MCF 10A (cell line): ENCODE measurements at regions not wholly inside any gene's neighbourhood (a gene's known extent, or its start where the extent isn't known, plus 50 kb on each side); places are given as distances from the start of the nearest gene placed in this dataset.
A peak's percentile ranks its signal among the peaks of the same experiment; 100 is the strongest.

Source experiments
- BruUV-seq: library from RNA; stranded (reverse); fragments of 400-500 nt; replicated peaks from 2 replicates; lab custom pipeline; 2021; lab: Mats Ljungman, UMichigan
- CTCF ChIA-PET: fragments of 300-600 bp; sonication (Branson Sonifier 250); formaldehyde crosslinking; extraction: SDS; loops from one replicate; lab custom pipeline; 2021; ENCODE audit warnings: antibody characterized with exemption, inconsistent platforms; lab: Yijun Ruan, JAX
- POLR2A ChIA-PET: fragments of 300-600, 350-650 bp; sonication (Branson Sonifier 250); formaldehyde crosslinking; extraction: SDS; loops from one replicate; lab custom pipeline; 2020; ENCODE audit warnings: antibody characterized with exemption, inconsistent platforms; lab: Yijun Ruan, JAX
- DNase-seq: peaks from one replicate; pipeline ENCODE4 v3.0.0-alpha.2; 2018; ENCODE audit not compliant: unreplicated experiment
- H3K27ac Mint-ChIP-seq: one replicate; pipeline ENCODE4 v1.8.0; 2022; ENCODE audit warnings: mild to moderate bottlenecking, low read depth, mixed read lengths; ENCODE audit not compliant: unreplicated experiment
- H3K27me3 Mint-ChIP-seq: one replicate; pipeline ENCODE4 v1.8.0; 2022; ENCODE audit warnings: mixed read lengths; ENCODE audit not compliant: insufficient read depth, unreplicated experiment
- H3K36me3 Mint-ChIP-seq: one replicate; pipeline ENCODE4 v1.8.0; 2022; ENCODE audit warnings: mild to moderate bottlenecking, moderate library complexity, mixed read lengths; ENCODE audit not compliant: insufficient read depth, unreplicated experiment
- H3K4me1 Mint-ChIP-seq: one replicate; pipeline ENCODE4 v1.8.0; 2022; ENCODE audit warnings: mixed read lengths; ENCODE audit not compliant: insufficient read depth, unreplicated experiment
- H3K4me3 Mint-ChIP-seq: one replicate; pipeline ENCODE4 v1.8.0; 2022; ENCODE audit warnings: mild to moderate bottlenecking, moderate library complexity, mixed read lengths; ENCODE audit not compliant: unreplicated experiment
- H3K9me3 Mint-ChIP-seq: one replicate; pipeline ENCODE4 v1.8.0; 2022; ENCODE audit warnings: mixed read lengths; ENCODE audit not compliant: unreplicated experiment
- intact Hi-C: fragments of 100-400 bp; cut with micrococcal nuclease; formaldehyde crosslinking; loops from 2 replicates; pipeline ENCODE4 v1.14.1; 2022
- TF ChIP-seq, protein P1 (sequence below): fragments of 200-600 bp; IDR thresholded peaks from one replicate; pipeline ENCODE4 v1.8.0; 2022; ENCODE audit warnings: antibody characterized with exemption, mild to moderate bottlenecking; ENCODE audit not compliant: unreplicated experiment

DNA sequence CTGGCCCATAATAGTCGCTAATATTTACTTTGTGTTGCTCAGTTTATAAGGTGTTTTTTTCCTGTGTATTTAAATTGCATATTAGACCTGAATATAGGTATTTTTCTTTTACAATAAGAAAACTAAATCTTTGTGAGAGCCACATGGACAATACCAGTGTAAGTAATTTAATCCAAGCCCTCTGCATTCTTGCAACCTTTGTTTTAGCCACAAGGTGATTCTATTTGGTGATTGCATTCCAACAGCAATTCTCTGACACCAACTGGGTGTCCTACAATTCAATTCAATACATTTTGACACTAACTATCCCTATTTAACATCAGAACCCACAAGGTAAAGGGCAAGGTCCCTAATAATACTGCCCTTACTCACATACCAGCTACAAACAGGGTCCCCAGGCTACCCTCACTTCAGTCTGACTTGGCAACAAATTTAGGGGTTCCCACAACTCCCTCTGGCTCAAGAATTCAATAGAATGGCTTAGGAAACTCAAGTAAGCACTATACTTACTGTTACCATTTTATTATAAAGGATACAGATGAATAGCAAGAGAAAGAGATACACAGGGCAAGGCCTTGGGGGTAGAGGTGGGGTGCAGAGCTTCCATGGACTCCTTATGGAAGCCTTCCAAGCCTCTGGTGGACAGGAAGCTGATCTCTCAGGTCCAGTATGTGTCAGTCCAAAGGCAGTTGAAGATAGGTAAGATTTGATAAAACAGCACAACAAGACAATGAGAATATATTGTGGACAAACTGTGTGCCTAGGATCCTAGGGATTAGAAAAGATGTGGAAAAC lies 169.3 kb downstream of the CD83 start:
- H3K27ac Mint-ChIP-seq, result peak overlapping the region; percentile 44
- H3K36me3 Mint-ChIP-seq, result no peaks in the 10 kb centered on the region
- TF ChIP-seq, protein P1, sequence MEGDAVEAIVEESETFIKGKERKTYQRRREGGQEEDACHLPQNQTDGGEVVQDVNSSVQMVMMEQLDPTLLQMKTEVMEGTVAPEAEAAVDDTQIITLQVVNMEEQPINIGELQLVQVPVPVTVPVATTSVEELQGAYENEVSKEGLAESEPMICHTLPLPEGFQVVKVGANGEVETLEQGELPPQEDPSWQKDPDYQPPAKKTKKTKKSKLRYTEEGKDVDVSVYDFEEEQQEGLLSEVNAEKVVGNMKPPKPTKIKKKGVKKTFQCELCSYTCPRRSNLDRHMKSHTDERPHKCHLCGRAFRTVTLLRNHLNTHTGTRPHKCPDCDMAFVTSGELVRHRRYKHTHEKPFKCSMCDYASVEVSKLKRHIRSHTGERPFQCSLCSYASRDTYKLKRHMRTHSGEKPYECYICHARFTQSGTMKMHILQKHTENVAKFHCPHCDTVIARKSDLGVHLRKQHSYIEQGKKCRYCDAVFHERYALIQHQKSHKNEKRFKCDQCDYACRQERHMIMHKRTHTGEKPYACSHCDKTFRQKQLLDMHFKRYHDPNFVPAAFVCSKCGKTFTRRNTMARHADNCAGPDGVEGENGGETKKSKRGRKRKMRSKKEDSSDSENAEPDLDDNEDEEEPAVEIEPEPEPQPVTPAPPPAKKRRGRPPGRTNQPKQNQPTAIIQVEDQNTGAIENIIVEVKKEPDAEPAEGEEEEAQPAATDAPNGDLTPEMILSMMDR, result no peak
- POLR2A ChIA-PET, result no interaction called here
- no TSS peak for BruUV-seq
- H3K4me3 Mint-ChIP-seq, result no peak overlapping the region
- intact Hi-C loops, result no loop called here
- H3K4me1 Mint-ChIP-seq, result peaks cover 19% of the 10 kb centered on the region
- no peaks in the 10 kb centered on the region for H3K27me3 Mint-ChIP-seq
- DNase-seq, result no peak
- no peaks in the 10 kb centered on the region for H3K9me3 Mint-ChIP-seq
- CTCF ChIA-PET, result interaction anchor here (0.5 kb wide), 1 partner anchor 375 kb away, joined by 3 read pairs; no protein-coding TSS in a partner anchor

- TF ChIP-seq, protein P1, result no peak
- intact Hi-C loops, result no loop called here
- CTCF ChIA-PET, result interaction anchor here (0.5 kb wide), 1 partner anchor 376 kb away, joined by 3 read pairs; no protein-coding TSS in a partner anchor
- POLR2A ChIA-PET, result no interaction called here
- Mint-ChIP-seq H3K36me3 (no peaks in the 10 kb centered on the region), H3K27me3 (no peaks in the 10 kb centered on the region), H3K4me1 (peaks cover 19% of the 10 kb centered on the region), H3K4me3 (no peak overlapping the region), H3K27ac (no peak overlapping the region), H3K9me3 (no peaks in the 10 kb centered on the region)
- DNase-seq, result no peak
- BruUV-seq, result no TSS peak
Observed at GRCh38 chr6:14287707-14288106, 170.1 kb downstream of the CD83 start.

DNA sequence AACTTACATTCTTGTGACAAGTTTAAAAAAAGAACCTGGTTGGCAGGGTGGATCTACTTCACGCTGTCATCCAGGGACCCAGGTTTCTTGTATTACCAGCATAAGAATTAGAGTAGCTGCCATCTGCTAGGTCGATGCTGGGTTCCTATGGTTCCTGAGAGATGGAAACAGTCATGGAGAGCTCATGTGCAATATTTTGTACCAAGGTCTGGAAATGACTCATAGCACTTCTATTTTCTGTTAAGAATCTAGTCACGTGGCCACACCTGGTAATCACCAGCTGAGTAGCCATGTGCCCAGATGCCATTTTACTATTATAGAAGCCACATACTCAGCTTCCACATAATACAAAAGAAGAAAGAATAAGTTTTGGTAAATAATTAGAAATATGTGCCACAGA lies 171.3 kb downstream of the CD83 start:
- H3K4me1 Mint-ChIP-seq, result peaks cover 19% of the 10 kb centered on the region
- intact Hi-C loops, result no loop called here
- H3K27me3 Mint-ChIP-seq, result no peaks in the 10 kb centered on the region
- BruUV-seq, result no TSS peak
- no peak overlapping the region for H3K4me3 Mint-ChIP-seq
- no peaks in the 10 kb centered on the region for H3K9me3 Mint-ChIP-seq
- POLR2A ChIA-PET, result no interaction called here
- CTCF ChIA-PET, result interaction anchor here (0.6 kb wide), 1 partner anchor 895 kb away, joined by 3 read pairs; no protein-coding TSS in a partner anchor
- no peak overlapping the region for H3K27ac Mint-ChIP-seq
- peak; percentile 37 for DNase-seq
- TF ChIP-seq, protein P1, result no peak
- H3K36me3 Mint-ChIP-seq, result no peaks in the 10 kb centered on the region

- ChIA-PET POLR2A (interaction anchor here (0.6 kb wide), 1 partner anchor 19 kb away, joined by 3 read pairs; no protein-coding TSS in a partner anchor), CTCF (interaction anchor here (0.6 kb wide), 1 partner anchor 779 kb away, joined by 3 read pairs; no protein-coding TSS in a partner anchor)
- Mint-ChIP-seq H3K36me3 (no peaks in the 10 kb centered on the region), H3K9me3 (no peaks in the 10 kb centered on the region), H3K4me3 (no peak overlapping the region), H3K27ac (no peak overlapping the region), H3K27me3 (no peaks in the 10 kb centered on the region), H3K4me1 (peaks cover 19% of the 10 kb centered on the region)
- no peak for DNase-seq
- TF ChIP-seq, protein P1, result no peak
- intact Hi-C loops, result no loop called here
- BruUV-seq, result no TSS peak
Observed at GRCh38 chr6:14290041-14290771, 172.6 kb downstream of the CD83 start.
